H1 (cell line): ENCODE measurements at regions not wholly inside any gene's neighbourhood (a gene's known extent, or its start where the extent isn't known, plus 50 kb on each side); places are given as distances from the start of the nearest gene placed in this dataset.

Experiments
- CTCF ChIA-PET: fragments of 300-600 bp; sonication (Branson Sonifier 250); formaldehyde crosslinking; loops from one replicate; lab custom pipeline; 2021; ENCODE audit not compliant: partially characterized antibody; lab: Charles Lee
- POLR2A ChIA-PET: fragments of 300-600 bp; sonication (Branson Sonifier 250); formaldehyde crosslinking; loops from one replicate; lab custom pipeline; 2021; ENCODE audit warnings: inconsistent platforms; ENCODE audit not compliant: partially characterized antibody; lab: Charles Lee
- DNase-seq, 2 experiments: peaks; one replicate each; pipeline versions ENCODE4 v3.0.0 to v3.0.0-alpha.2; 2010 to 2022; ENCODE audit warnings: low spot score in 2 of 2, low read depth in 1 of 2, mixed read lengths in 1 of 2
- FAIRE-seq: peaks from 2 replicates; lab custom pipeline; 2011; peaks lifted over from hg19 to GRCh38; lab: Jason Lieb, UNC
- H2AFZ ChIP-seq: 2 replicates; pipeline ENCODE4 v1.8.1; 2012; ENCODE audit warnings: low read length, inconsistent platforms
- H2AK5ac ChIP-seq: 2 replicates; pipeline ENCODE4 v1.6.1; 2013; ENCODE audit warnings: low read depth, low read length
- H2BK120ac ChIP-seq: replicated peaks from 2 replicates; pipeline ENCODE3; 2013; ENCODE audit warnings: low read depth, low read length, inconsistent platforms
- H2BK12ac ChIP-seq: 2 replicates; pipeline ENCODE4 v1.6.1; 2013; ENCODE audit warnings: low read depth, low read length
- H2BK15ac ChIP-seq: 2 replicates; pipeline ENCODE4 v1.6.1; 2013; ENCODE audit warnings: low read length
- H2BK20ac ChIP-seq: 2 replicates; pipeline ENCODE4 v1.6.1; 2013; ENCODE audit warnings: low read length
- H2BK5ac ChIP-seq: 2 replicates; pipeline ENCODE4 v1.6.1; 2013; ENCODE audit warnings: low read depth, low read length
- H3K14ac ChIP-seq: 2 replicates; pipeline ENCODE4 v1.6.1; 2013; ENCODE audit warnings: inconsistent platforms; ENCODE audit not compliant: insufficient read length
- H3K18ac ChIP-seq: 2 replicates; pipeline ENCODE4 v1.6.1; 2013; ENCODE audit warnings: low read length; ENCODE audit errors: extremely low read depth
- H3K23ac ChIP-seq: 2 replicates; pipeline ENCODE4 v1.6.1; 2013; ENCODE audit warnings: inconsistent platforms; ENCODE audit not compliant: insufficient read length
- H3K23me2 ChIP-seq: 2 replicates; pipeline ENCODE4 v1.6.1; 2013; ENCODE audit warnings: low read depth, low read length
- H3K27ac ChIP-seq: 2 replicates; pipeline ENCODE4 v1.6.1; 2011; ENCODE audit warnings: low read depth, low read length, inconsistent platforms
- H3K27me3 ChIP-seq, 4 experiments: replicated peaks in 1 of 4; 1 replicate in 1 of 4; 2 replicates in 3 of 4; pipeline versions ENCODE4 v1.6.1 to v1.8.1; 2011 to 2013; ENCODE audit warnings: low read length in 3 of 4, mild to moderate bottlenecking in 3 of 4, inconsistent platforms in 2 of 4, mixed read lengths in 2 of 4, moderate library complexity in 1 of 4; ENCODE audit not compliant: control insufficient read depth in 3 of 4, insufficient read depth in 3 of 4; ENCODE audit errors: extremely low read depth in 1 of 4
- H3K36me3 ChIP-seq, 4 experiments: 2 replicates each; pipeline versions ENCODE4 v1.6.1 to v1.8.1; 2011 to 2013; ENCODE audit warnings: mild to moderate bottlenecking in 4 of 4, low read length in 3 of 4, moderate library complexity in 2 of 4, control low read depth in 1 of 4, inconsistent platforms in 1 of 4; ENCODE audit not compliant: insufficient read depth in 4 of 4, control insufficient read depth in 2 of 4
- H3K4ac ChIP-seq: replicated peaks from 2 replicates; pipeline ENCODE3; 2013; ENCODE audit warnings: low read length, low read depth, mixed read lengths, inconsistent platforms; ENCODE audit not compliant: insufficient read length
- H3K4me1 ChIP-seq, 4 experiments: replicated peaks in 1 of 4; 1 replicate in 1 of 4; 2 replicates in 3 of 4; pipeline versions ENCODE4 v1.6.1 to v1.8.1; 2011 to 2013; ENCODE audit warnings: low read length in 3 of 4, inconsistent platforms in 2 of 4, mixed read lengths in 1 of 4; ENCODE audit not compliant: insufficient read depth in 4 of 4, control insufficient read depth in 3 of 4
- H3K4me2 ChIP-seq, 2 experiments: 2 replicates each; pipeline versions ENCODE4 v1.6.1 to v1.8.1; 2011 to 2013; ENCODE audit warnings: low read depth in 2 of 2, low read length in 2 of 2, control low read depth in 1 of 2, inconsistent platforms in 1 of 2, mild to moderate bottlenecking in 1 of 2; ENCODE audit not compliant: insufficient read depth in 1 of 2
- H3K4me3 ChIP-seq, 4 experiments: fragments of 200-600, 300-600 bp in 1 of 4; sonication (generic), shearing (Covaris generic), sonication (Bioruptor Twin) in 1 of 4; 2 replicates each; pipeline versions ENCODE4 v1.5.1 to v1.8.1; 2011 to 2016; ENCODE audit warnings: low read length in 4 of 4, low read depth in 3 of 4, control low read depth in 2 of 4, inconsistent platforms in 2 of 4, mild to moderate bottlenecking in 2 of 4, mixed read lengths in 1 of 4, moderate library complexity in 1 of 4; ENCODE audit not compliant: insufficient read depth in 2 of 4; ENCODE audit errors: extremely low read depth in 1 of 4
- H3K56ac ChIP-seq: replicated peaks from 2 replicates; pipeline ENCODE3; 2013; ENCODE audit warnings: low read depth, mild to moderate bottlenecking, mixed read lengths, low read length, inconsistent platforms; ENCODE audit not compliant: insufficient read length
- H3K79me1 ChIP-seq: 2 replicates; pipeline ENCODE4 v1.6.1; 2013; ENCODE audit warnings: low read depth, low read length, control low read depth
- H3K79me2 ChIP-seq, 2 experiments: 2 replicates each; pipeline versions ENCODE4 v1.6.1 to v1.8.1; 2012 to 2013; ENCODE audit warnings: low read length in 2 of 2, mild to moderate bottlenecking in 2 of 2, inconsistent platforms in 1 of 2; ENCODE audit not compliant: insufficient read depth in 2 of 2, control insufficient read depth in 1 of 2
- H3K9ac ChIP-seq, 4 experiments: replicated peaks in 1 of 4; 1 replicate in 1 of 4; 2 replicates in 3 of 4; pipeline versions ENCODE4 v1.6.1 to v1.8.1; 2011 to 2013; ENCODE audit warnings: low read depth in 3 of 4, low read length in 3 of 4, control low read depth in 2 of 4, mild to moderate bottlenecking in 2 of 4, moderate library complexity in 2 of 4, inconsistent platforms in 1 of 4; ENCODE audit errors: extremely low read depth in 1 of 4
- H3K9me3 ChIP-seq, 2 experiments: 2 replicates each; pipeline versions ENCODE4 v1.6.1 to v1.8.1; 2012 to 2013; ENCODE audit warnings: mild to moderate bottlenecking in 2 of 2, moderate library complexity in 2 of 2, control low read depth in 1 of 2, inconsistent platforms in 1 of 2, low read depth in 1 of 2, low read length in 1 of 2, mixed read lengths in 1 of 2; ENCODE audit not compliant: insufficient read depth in 2 of 2
- H4K20me1 ChIP-seq, 2 experiments: replicated peaks in 1 of 2; 2 replicates each; pipeline versions ENCODE3 to v1.8.1; 2011 to 2013; ENCODE audit warnings: inconsistent platforms in 2 of 2, low read length in 2 of 2, mild to moderate bottlenecking in 1 of 2; ENCODE audit not compliant: insufficient read depth in 2 of 2, control insufficient read depth in 1 of 2
- H4K5ac ChIP-seq: 2 replicates; pipeline ENCODE4 v1.6.1; 2013; ENCODE audit warnings: low read length, low read depth, mixed read lengths, inconsistent platforms; ENCODE audit not compliant: insufficient read length
- H4K8ac ChIP-seq: 2 replicates; pipeline ENCODE4 v1.8.0; 2013; ENCODE audit warnings: mild to moderate bottlenecking, moderate library complexity, low read length, inconsistent platforms; ENCODE audit not compliant: insufficient read depth; ENCODE audit errors: extremely low read depth
- H4K91ac ChIP-seq: replicated peaks from 2 replicates; pipeline ENCODE3; 2013; ENCODE audit warnings: low read length, mixed read lengths, inconsistent platforms; ENCODE audit not compliant: insufficient read length
- CBX5 ChIP-seq: fragments of 300-800, 300-1000 bp; sonication (generic); IDR thresholded peaks from 2 replicates; pipeline ENCODE4 v1.7.1; 2016; ENCODE audit warnings: antibody characterized with exemption, low read length, low read depth
- CEBPB ChIP-seq: IDR thresholded peaks from 2 replicates; pipeline ENCODE4 v1.6.1; 2012; ENCODE audit warnings: low read depth, low read length
- GTF2F1 ChIP-seq: IDR thresholded peaks from 2 replicates; pipeline ENCODE4 v1.6.1; 2012; ENCODE audit warnings: low read depth, low read length, improper control_type of control experiment, borderline replicate concordance
- MAFK ChIP-seq: IDR thresholded peaks from 2 replicates; pipeline ENCODE4 v1.6.1; 2012; ENCODE audit warnings: low read depth, mild to moderate bottlenecking, improper control_type of control experiment, low read length
- MAX ChIP-seq: IDR thresholded peaks from 2 replicates; pipeline ENCODE4 v1.6.1; 2012; ENCODE audit warnings: inconsistent platforms
- RAD21 ChIP-seq, 2 experiments: IDR thresholded peaks in 1 of 2; conservative IDR thresholded peaks in 1 of 2; 2 replicates each; pipeline ENCODE4 v1.6.1; 2011; ENCODE audit warnings: low read depth in 2 of 2, low read length in 2 of 2, improper control_type of control experiment in 1 of 2, inconsistent platforms in 1 of 2, mild to moderate bottlenecking in 1 of 2, moderate library complexity in 1 of 2
- SAP30 ChIP-seq: fragments of 300-600 bp; sonication (generic); IDR thresholded peaks from 2 replicates; pipeline ENCODE4 v1.7.1; 2012; ENCODE audit warnings: low read length, moderate library complexity, mild to moderate bottlenecking, inconsistent platforms; ENCODE audit not compliant: insufficient read depth, insufficient replicate concordance
- SIX5 ChIP-seq: IDR thresholded peaks from 2 replicates; pipeline ENCODE4 v1.6.1; 2011; ENCODE audit warnings: mild to moderate bottlenecking, low read depth, low read length
- TAF1 ChIP-seq: IDR thresholded peaks from 2 replicates; pipeline ENCODE4 v1.6.1; 2011; ENCODE audit warnings: mild to moderate bottlenecking, low read depth, low read length
- WGBS, 2 experiments: shearing (Covaris generic) in 1 of 2; methylation state at CpG; one replicate each; pipeline versions ENCODE4 v1.1.6 to v1.1.7; 2013 to 2015; ENCODE audit warnings: low lambda C conversion rate in 2 of 2, mixed read lengths in 2 of 2, inconsistent platforms in 1 of 2, low coverage in 1 of 2, missing lambda C conversion rate in 1 of 2; ENCODE audit not compliant: insufficient replicate concordance in 2 of 2, insufficient coverage in 1 of 2, insufficient read length in 1 of 2; ENCODE audit errors: extremely low coverage in 1 of 2, missing lambda C conversion rate in 1 of 2; 5-methylcytosine and 5-hydroxymethylcytosine counted together

GRCh38 chr2:54388076-54388475 lies 68.1 kb upstream of the SPTBN1 start:
- Histone ChIP-seq H2BK15ac (no peak overlapping the region), H3K79me1 (no peaks in the 10 kb centered on the region), H3K36me3 (no peaks in the 10 kb centered on the region), H3K9ac (no peak overlapping the region), H3K18ac (0 out of 2 replicates have a peak overlapping the region, but pooled peaks have one; percentile 24), H3K14ac (no peak overlapping the region), H3K56ac (no peak overlapping the region), H3K4me2 (no peak overlapping the region), H3K4me3 (no peak overlapping the region), H4K20me1 (no peaks in the 10 kb centered on the region), H2BK120ac (no peak overlapping the region), H3K27ac (no peak overlapping the region), H4K8ac (no peak overlapping the region), H2AK5ac (no peak overlapping the region), H2BK12ac (no peak overlapping the region), H3K23me2 (no peaks in the 10 kb centered on the region), H2BK20ac (no peak overlapping the region), H4K5ac (no peak overlapping the region), H3K27me3 (no peaks in the 10 kb centered on the region), H3K9me3 (no peaks in the 10 kb centered on the region), H3K79me2 (no peaks in the 10 kb centered on the region), H4K91ac (no peak overlapping the region), H2AFZ (peak overlapping the region; percentile 65; the same call in 1 of the 2 replicates), H3K4ac (no peak overlapping the region), H3K23ac (no peak overlapping the region), H3K4me1 (peaks cover 0 to 4% (median 2%) of the 10 kb centered on the region in 4 experiments; a peak in 3 of 7 replicates), H2BK5ac (no peak overlapping the region)
- FAIRE-seq (no peak), DNase-seq (no peak)
- TF ChIP-seq CEBPB (no peak), CBX5 (no peak), MAFK (no peak), MAX (no peak), SAP30 (no peak), GTF2F1 (no peak), TAF1 (no peak), RAD21 (IDR thresholded peaks at IDR 0.05 in 1 of 2, conservative IDR thresholded peaks at IDR 0.05 in 1 of 2; ENCODE audit: low read depth in 2 of 2, low read length in 2 of 2) (no peak), SIX5 (no peak)
- 95% methylated on average over 5 of the region's 5 CpGs; no CpG with 5 or more reads in 1 of the 2 experiments for WGBS, 2 experiments
- ChIA-PET CTCF (interaction anchor here (0.6 to 1.3 kb wide), 3 partner anchors 13 to 211 kb away, joined by 3 read pairs; no protein-coding TSS in a partner anchor), POLR2A (interaction anchor here (0.7 kb wide), 1 partner anchor 22 kb away, joined by 4 read pairs; no protein-coding TSS in a partner anchor)
